Activated CD8-positive, alpha-beta T cell treated with anti-CD3 and anti-CD28 coated beads, Interleukin-2, amount 10 ng/mL, durations not matched to agents 7 days and 5 days (primary cell): ENCODE measurements at regions not wholly inside any gene's neighbourhood (a gene's known extent, or its start where the extent isn't known, plus 50 kb on each side); places are given as distances from the start of the nearest gene placed in this dataset.

ENCODE experiments used
- ATAC-seq: fragments of 150-1000 bp; cut with Tn5 transposase; one replicate; pipeline ENCODE4 v1.10.0; 2021; ENCODE audit warnings: moderate library complexity
- CTCF ChIA-PET: fragments of 350-600 bp; sonication (Branson Sonifier 250); formaldehyde crosslinking; loops from one replicate; lab custom pipeline; 2021; ENCODE audit warnings: antibody characterized with exemption; lab: Charles Lee
- POLR2A ChIA-PET: fragments of 350-600 bp; sonication (Branson Sonifier 250); formaldehyde crosslinking; loops from one replicate; lab custom pipeline; 2021; ENCODE audit warnings: antibody characterized with exemption; lab: Charles Lee
- DNase-seq: peaks from one replicate; pipeline ENCODE4 v3.0.0-alpha.2; 2020
- H3K27ac Mint-ChIP-seq: one replicate; pipeline ENCODE4 v1.8.0; 2021; ENCODE audit warnings: mild to moderate bottlenecking, mixed read lengths
- H3K27me3 Mint-ChIP-seq: one replicate; pipeline ENCODE4 v1.8.0; 2021; ENCODE audit warnings: low read depth, mixed read lengths
- H3K36me3 Mint-ChIP-seq: one replicate; pipeline ENCODE4 v1.8.0; 2021; ENCODE audit warnings: low read depth, mixed read lengths
- H3K4me1 Mint-ChIP-seq: one replicate; pipeline ENCODE4 v1.8.0; 2021; ENCODE audit warnings: low read depth, mixed read lengths
- H3K4me3 Mint-ChIP-seq: one replicate; pipeline ENCODE4 v1.8.0; 2021; ENCODE audit warnings: mild to moderate bottlenecking, mixed read lengths
- H3K9me3 Mint-ChIP-seq: one replicate; pipeline ENCODE4 v1.8.0; 2022; ENCODE audit warnings: mixed read lengths; ENCODE audit not compliant: insufficient read depth

DNA sequence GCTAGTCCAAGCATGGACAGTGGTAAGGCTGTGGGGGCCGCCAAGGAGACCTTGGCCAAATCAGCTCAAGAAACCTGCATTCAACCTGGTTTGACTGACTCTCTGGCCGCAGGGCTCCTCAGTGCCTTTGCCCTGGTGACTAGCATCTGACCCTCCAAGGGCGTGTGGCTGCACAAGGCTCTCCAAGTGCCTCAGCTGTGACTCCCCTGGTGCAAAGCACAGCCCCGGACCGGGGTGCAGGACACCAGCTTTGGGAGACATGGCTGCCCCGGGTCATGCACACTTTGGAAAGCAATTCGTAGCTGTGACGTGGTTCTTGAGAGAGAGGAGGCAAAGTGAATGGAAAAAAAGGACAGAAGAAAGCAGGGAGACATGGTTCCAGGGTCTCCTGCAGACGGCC is 245.2 kb upstream of the IRX2 start:
- Mint-ChIP-seq H3K4me1 (no peaks in the 10 kb centered on the region), H3K27ac (no peak overlapping the region), H3K4me3 (no peak overlapping the region), H3K9me3 (no peaks in the 10 kb centered on the region), H3K36me3 (no peaks in the 10 kb centered on the region), H3K27me3 (no peaks in the 10 kb centered on the region)
- POLR2A ChIA-PET = no interaction called here
- no peak for ATAC-seq
- CTCF ChIA-PET = no interaction called here
- no peak for DNase-seq

DNA sequence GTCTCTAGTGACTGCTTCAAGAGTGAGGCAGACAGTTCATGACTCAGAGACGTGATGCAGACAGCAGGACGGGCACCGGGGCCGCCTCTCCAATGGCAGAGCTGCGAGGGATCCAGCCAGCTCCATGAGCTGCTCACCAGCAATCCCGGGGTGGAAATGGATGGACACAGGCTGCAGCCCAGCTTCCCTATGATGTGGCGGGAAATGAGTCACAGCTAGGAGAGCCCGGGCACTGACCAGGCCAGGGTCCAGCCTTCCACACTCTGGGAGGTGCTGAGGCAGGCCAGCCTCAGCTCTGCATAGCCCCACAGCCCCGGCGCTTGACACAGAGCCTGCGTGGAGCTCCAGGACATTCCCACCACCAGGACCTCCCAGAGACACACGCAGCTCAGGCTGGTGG is 244.8 kb upstream of the IRX2 start:
- ATAC-seq (no peak), DNase-seq (no peak)
- Mint-ChIP-seq H3K27ac (no peak overlapping the region), H3K36me3 (no peaks in the 10 kb centered on the region), H3K4me1 (no peaks in the 10 kb centered on the region), H3K4me3 (no peak overlapping the region), H3K27me3 (no peaks in the 10 kb centered on the region), H3K9me3 (no peaks in the 10 kb centered on the region)
- POLR2A ChIA-PET = no interaction called here
- CTCF ChIA-PET = no interaction called here

DNA sequence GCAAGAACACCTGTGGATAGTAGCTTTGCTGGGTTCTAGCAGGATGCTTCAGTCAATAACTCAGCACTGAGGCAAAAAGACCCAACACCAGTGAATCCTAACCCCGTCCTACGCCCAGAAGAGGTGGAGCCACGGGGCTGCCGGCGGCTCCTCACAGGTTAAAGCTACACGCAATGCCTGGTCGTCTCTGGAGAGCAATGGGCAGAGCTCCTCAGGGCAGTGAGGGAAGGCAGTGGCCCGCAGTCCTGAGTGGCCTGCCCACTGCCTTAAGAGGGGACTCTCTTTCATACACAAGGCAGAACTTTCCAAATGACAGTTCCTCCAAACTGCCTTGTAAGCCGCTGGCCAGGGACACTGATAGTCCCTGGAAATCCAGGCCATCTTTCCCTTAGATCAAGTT is 244.2 kb upstream of the IRX2 start:
- CTCF ChIA-PET = no interaction called here
- no peaks in the 10 kb centered on the region for H3K4me1 Mint-ChIP-seq
- no peaks in the 10 kb centered on the region for H3K9me3 Mint-ChIP-seq
- ATAC-seq = no peak
- no peaks in the 10 kb centered on the region for H3K27me3 Mint-ChIP-seq
- no peak overlapping the region for H3K4me3 Mint-ChIP-seq
- no peak overlapping the region for H3K27ac Mint-ChIP-seq
- H3K36me3 Mint-ChIP-seq = no peaks in the 10 kb centered on the region
- no peak for DNase-seq
- POLR2A ChIA-PET = no interaction called here

DNA sequence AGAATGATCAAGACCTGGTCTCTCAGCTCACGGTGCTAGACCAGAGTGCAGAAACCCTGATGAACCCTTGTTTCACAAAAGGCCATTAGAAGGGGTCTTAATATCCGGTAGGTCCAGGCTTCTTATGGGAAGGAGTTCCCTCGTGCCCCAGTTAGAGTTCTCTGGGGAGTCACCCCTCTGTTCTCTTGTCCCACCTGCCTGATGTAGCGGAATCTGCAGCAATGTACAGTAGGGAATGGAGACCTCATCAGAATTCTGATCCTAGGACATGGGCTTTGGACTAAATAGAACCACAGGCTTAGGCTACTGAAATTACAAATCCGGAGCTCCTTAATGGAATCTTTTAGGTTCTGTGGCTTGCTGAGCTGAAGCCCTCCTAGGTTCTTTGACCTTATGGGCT is 243.6 kb upstream of the IRX2 start:
- CTCF ChIA-PET = no interaction called here
- H3K4me1 Mint-ChIP-seq = no peaks in the 10 kb centered on the region
- H3K27ac Mint-ChIP-seq = no peak overlapping the region
- no peaks in the 10 kb centered on the region for H3K36me3 Mint-ChIP-seq
- no peak for DNase-seq
- ATAC-seq = no peak
- POLR2A ChIA-PET = no interaction called here
- no peaks in the 10 kb centered on the region for H3K9me3 Mint-ChIP-seq
- H3K27me3 Mint-ChIP-seq = no peaks in the 10 kb centered on the region
- no peak overlapping the region for H3K4me3 Mint-ChIP-seq

DNA sequence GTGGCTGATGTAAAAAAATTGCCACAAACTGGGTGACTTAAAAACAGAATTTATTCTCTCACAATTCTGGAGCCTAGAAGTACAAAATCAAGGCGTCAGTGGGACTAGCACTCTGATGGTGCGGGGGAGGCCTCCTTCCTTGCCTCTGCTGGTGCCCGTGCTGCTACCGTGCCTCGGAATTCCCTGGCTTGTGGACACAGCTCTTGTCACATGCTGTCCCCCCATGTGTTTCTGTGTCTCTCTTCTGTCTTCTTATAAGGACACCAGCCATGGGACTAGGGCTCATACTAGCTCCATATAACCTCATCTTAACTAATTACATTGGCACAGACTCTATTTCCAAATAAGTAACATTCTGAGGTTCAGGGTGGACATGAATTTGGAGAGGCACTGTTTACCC is 242.3 kb upstream of the IRX2 start:
- Mint-ChIP-seq H3K9me3 (no peaks in the 10 kb centered on the region), H3K27me3 (no peaks in the 10 kb centered on the region), H3K4me1 (no peaks in the 10 kb centered on the region), H3K27ac (no peak overlapping the region), H3K4me3 (no peak overlapping the region), H3K36me3 (no peaks in the 10 kb centered on the region)
- CTCF ChIA-PET = no interaction called here
- no peak for DNase-seq
- POLR2A ChIA-PET = no interaction called here
- no peak for ATAC-seq

DNA sequence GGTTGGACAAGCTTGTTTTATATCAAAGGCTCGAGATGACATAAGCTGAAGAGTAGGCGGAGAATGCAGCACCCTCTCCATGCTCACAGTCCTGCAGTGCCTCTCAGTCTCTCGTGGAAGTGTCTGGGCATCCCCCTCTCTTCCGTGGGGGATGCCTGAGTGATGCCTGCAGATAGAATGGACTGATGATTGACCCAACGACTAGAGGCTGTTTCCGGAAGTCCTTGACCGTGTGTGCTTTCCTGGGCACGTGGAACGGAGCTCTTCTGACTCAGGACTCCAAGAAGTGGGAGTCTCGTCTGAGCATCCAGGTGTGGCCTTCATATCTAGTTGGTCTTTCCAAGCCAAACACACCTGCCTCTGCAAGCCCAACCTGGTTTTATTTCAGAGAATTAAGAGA is 241.8 kb upstream of the IRX2 start:
- no peak overlapping the region for H3K27ac Mint-ChIP-seq
- POLR2A ChIA-PET = no interaction called here
- H3K27me3 Mint-ChIP-seq = no peaks in the 10 kb centered on the region
- no peak for DNase-seq
- no peaks in the 10 kb centered on the region for H3K9me3 Mint-ChIP-seq
- no peaks in the 10 kb centered on the region for H3K4me1 Mint-ChIP-seq
- H3K4me3 Mint-ChIP-seq = no peak overlapping the region
- no peaks in the 10 kb centered on the region for H3K36me3 Mint-ChIP-seq
- no peak for ATAC-seq
- CTCF ChIA-PET = no interaction called here

DNA sequence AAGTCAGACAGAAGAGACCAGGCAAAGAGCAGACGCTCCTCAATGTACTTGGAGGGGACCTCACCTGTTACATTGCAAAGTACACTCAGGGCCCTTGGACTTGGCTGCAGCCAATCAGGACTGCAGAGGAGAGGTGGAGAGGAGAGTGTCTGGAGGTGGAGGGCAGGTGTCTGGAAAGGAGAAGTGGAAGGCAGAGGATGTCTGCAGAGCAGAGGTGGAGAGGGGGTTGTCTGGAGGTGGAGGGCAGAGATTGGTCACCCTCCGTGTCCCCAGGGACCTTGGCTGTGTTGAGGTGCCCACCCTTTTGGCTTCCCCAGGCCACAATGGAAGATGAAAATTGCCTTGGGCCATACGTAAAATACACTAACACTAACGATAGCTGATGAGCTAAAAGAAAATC is 241.3 kb upstream of the IRX2 start:
- Mint-ChIP-seq H3K9me3 (no peaks in the 10 kb centered on the region), H3K36me3 (no peaks in the 10 kb centered on the region), H3K27ac (no peak overlapping the region), H3K4me3 (no peak overlapping the region), H3K4me1 (no peaks in the 10 kb centered on the region), H3K27me3 (no peaks in the 10 kb centered on the region)
- ChIA-PET POLR2A (no interaction called here), CTCF (no interaction called here)
- no peak for DNase-seq
- ATAC-seq = no peak

DNA sequence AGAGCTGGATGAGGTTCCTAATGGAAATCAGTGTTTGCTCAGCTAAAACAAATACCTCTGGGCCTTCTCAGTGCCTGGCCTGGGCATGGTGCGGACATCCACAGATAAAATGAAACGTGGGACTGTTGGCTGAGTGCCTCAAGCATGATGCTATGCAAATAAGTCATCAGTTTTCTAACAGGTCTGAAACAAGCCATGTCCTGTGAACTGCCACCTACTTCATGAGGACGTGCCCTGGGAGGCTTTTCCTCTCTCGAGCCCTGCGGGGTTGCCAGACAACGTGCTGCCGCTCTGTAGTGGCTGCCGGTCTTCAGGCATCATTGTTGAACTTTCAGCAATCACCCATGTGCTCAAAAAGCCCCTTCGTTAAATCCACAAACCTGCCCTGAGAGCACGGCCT is 240.4 kb upstream of the IRX2 start:
- H3K36me3 Mint-ChIP-seq = no peaks in the 10 kb centered on the region
- no peaks in the 10 kb centered on the region for H3K9me3 Mint-ChIP-seq
- no peak overlapping the region for H3K27ac Mint-ChIP-seq
- ChIA-PET CTCF (no interaction called here), POLR2A (no interaction called here)
- H3K27me3 Mint-ChIP-seq = no peaks in the 10 kb centered on the region
- no peaks in the 10 kb centered on the region for H3K4me1 Mint-ChIP-seq
- DNase-seq (no peak), ATAC-seq (no peak)
- no peak overlapping the region for H3K4me3 Mint-ChIP-seq

DNA sequence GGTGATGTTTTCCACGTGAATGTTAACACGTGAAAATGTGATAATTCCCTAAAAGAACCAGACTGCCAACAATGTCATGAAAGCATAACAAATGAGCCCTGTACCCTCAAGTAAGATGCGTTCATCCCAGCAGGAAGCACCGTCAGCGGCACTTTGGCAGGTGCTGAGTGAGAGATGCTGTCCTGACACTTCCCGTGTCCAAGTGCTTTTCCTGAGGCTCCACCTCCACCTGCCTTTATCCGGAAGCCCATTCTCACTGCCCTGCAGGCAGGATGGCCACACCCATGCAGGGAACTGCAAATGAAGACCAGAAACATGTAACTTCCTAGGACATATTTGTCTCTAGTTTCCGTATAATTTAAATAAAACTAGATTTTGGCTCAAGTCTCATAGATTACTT is 238.0 kb upstream of the IRX2 start:
- H3K27me3 Mint-ChIP-seq = no peaks in the 10 kb centered on the region
- no peak for DNase-seq
- ChIA-PET POLR2A (no interaction called here), CTCF (no interaction called here)
- H3K36me3 Mint-ChIP-seq = no peaks in the 10 kb centered on the region
- no peaks in the 10 kb centered on the region for H3K9me3 Mint-ChIP-seq
- no peak overlapping the region for H3K27ac Mint-ChIP-seq
- ATAC-seq = no peak
- no peak overlapping the region for H3K4me3 Mint-ChIP-seq
- no peaks in the 10 kb centered on the region for H3K4me1 Mint-ChIP-seq

DNA sequence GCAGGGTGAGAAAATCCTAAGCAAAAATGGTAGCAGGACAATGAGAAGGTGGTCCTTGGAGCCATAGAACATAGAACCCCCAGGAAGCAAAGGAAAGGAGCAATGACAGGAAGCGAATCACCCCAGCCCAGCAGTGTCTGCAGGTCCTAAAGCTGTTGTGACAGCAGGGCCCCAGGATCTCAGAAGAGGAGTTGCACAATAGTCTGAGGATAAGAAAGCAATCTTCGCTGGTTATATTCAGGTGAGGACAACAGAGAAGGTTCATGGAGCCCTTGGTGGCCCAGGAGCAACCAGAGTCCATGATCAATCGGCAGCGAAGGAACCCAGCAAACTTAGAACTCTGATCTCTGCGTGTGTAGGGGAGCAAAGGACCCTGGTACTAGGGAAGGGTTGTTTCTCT is 234.8 kb upstream of the IRX2 start:
- DNase-seq (no peak), ATAC-seq (no peak)
- Mint-ChIP-seq H3K4me1 (no peaks in the 10 kb centered on the region), H3K27me3 (no peaks in the 10 kb centered on the region), H3K9me3 (no peaks in the 10 kb centered on the region), H3K36me3 (no peaks in the 10 kb centered on the region), H3K27ac (no peak overlapping the region), H3K4me3 (no peak overlapping the region)
- CTCF ChIA-PET = no interaction called here
- POLR2A ChIA-PET = no interaction called here

DNA sequence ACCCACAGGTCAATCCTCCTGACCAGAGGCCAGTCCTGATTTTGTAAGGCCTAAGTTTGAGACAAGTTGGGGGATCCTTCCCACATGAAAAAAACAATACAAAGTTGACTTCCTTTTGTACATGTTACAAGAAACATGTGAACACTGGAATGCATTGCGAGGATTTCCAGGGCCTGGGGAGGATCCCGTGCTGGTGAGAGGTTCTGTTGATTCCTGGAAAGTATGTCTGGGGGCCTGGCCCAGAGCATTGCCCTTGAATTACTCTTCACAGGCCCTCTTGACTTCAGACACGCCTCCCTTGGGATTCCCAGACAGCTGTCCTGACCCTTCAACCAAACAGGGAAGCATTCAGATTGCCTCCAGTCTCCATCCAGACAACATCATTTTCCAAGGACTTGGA is 234.2 kb upstream of the IRX2 start:
- ATAC-seq = no peak
- POLR2A ChIA-PET = no interaction called here
- H3K4me3 Mint-ChIP-seq = no peak overlapping the region
- no peaks in the 10 kb centered on the region for H3K9me3 Mint-ChIP-seq
- CTCF ChIA-PET = no interaction called here
- H3K4me1 Mint-ChIP-seq = no peaks in the 10 kb centered on the region
- DNase-seq = no peak
- no peak overlapping the region for H3K27ac Mint-ChIP-seq
- H3K36me3 Mint-ChIP-seq = no peaks in the 10 kb centered on the region
- no peaks in the 10 kb centered on the region for H3K27me3 Mint-ChIP-seq

DNA sequence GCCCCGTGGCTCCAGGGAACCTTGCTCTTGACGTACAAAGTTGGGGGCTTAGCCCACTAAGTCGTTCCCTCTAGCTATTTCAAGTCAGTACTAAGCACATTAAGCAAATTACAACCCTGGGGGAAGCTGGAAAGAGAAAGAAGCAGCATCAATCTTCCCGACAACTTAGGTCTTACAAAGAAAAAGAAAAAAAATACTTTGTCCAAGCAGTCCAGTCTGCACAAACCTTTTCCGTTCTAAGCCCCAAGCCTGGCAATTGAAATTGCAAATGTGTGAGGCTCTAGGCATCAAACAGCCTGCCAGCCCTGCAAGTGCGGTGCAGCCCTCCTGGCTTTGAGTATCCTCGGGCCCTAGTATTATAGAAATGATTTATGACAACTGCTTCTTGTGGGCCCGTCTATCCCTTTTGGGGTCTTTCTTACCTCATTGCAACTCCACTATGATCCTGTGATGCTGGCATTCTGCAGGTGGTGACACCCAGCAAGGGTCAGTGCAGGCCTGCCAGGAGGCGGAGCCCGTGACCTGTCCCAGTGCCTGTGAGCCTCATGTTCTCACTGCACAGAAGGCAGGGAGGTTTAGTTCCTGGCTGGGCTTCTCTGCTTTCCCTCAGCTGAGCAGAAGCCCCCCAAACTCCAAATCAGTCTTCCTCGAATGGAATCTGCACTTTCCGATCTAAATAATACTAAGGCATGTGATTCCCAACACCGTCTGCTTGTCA is 232.3 kb upstream of the IRX2 start:
- Mint-ChIP-seq H3K9me3 (no peaks in the 10 kb centered on the region), H3K4me3 (no peak overlapping the region), H3K27ac (no peak overlapping the region), H3K27me3 (no peaks in the 10 kb centered on the region), H3K36me3 (no peaks in the 10 kb centered on the region), H3K4me1 (no peaks in the 10 kb centered on the region)
- POLR2A ChIA-PET = no interaction called here
- ATAC-seq (no peak), DNase-seq (no peak)
- CTCF ChIA-PET = no interaction called here

DNA sequence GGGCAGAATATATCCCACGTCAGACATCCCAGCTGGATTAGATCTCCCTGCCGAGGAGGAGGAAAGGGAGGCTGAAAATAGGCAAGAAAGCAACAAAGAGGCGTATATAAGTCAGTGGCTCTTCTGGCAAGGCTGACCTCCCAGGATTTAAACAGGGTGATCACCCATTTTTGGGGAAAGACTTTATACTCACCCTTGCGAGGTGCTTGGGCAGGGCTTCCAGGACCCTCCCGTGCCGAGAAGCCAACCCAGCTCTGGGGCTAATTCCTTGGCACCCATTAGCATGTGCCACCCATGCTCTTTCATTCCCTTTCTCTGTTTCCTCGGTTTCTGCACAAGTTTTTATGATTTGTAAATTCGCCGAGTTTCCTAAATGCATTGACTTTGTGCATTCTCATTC is 230.2 kb upstream of the IRX2 start:
- no peak overlapping the region for H3K4me3 Mint-ChIP-seq
- ChIA-PET POLR2A (no interaction called here), CTCF (no interaction called here)
- no peaks in the 10 kb centered on the region for H3K27me3 Mint-ChIP-seq
- no peaks in the 10 kb centered on the region for H3K9me3 Mint-ChIP-seq
- ATAC-seq (no peak), DNase-seq (no peak)
- no peaks in the 10 kb centered on the region for H3K36me3 Mint-ChIP-seq
- no peak overlapping the region for H3K27ac Mint-ChIP-seq
- no peaks in the 10 kb centered on the region for H3K4me1 Mint-ChIP-seq
